ENCODE measurements at regions not wholly inside any gene's neighbourhood (a gene's known extent, or its start where the extent isn't known, plus 50 kb on each side); places are given as distances from the start of the nearest gene placed in this dataset.

DNA sequence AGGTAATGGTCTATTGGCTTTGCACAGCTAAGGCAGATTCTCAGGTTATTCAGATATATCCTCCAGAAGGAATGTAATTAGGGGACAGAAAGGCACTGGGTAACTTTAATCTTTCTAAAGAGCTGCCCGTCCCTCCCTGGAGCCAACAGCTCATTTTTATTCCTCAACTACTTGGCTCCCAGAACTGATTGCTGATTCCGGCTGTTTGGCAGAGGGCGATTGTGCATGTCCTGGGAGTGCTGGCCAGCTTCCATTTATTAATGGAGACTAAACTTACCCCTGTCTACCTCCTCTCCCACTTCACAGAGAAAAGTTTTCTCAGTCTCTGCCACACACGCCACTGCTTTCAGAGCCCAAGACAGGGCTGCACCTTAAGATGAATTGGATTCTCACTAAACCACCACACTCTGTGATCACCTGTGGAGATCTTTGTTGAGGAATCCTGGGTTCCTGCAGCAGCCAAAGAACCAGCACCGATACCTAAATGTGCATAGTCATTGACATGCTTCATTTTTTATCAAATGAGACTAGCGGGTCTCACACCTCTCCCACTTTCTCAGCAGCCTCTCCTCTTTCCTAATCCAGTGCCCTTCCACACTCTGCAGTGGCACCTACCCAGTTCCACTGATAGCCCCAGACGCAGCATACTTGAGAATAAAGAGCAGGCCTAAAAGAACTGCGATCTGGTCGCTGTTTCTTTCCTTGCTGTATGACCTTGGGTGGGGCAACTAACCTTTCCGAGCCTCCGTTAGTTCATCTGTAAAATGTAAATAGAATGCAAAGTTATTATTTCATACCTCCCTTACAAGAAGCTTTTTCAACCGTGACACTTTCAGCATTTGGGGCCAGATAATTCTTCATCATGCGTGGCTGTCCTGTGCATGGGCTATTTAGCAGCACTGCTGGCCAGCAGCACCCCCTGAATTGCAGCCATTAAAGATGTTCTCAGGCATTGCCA is 648.7 kb downstream of the UQCRFS1 start:
- Histone ChIP-seq H3K36me3 (no peaks in the 10 kb centered on the region), H3K9me3 (no peaks in the 10 kb centered on the region), H3K4me3 (no peak overlapping the region), H3K4me1 (no peaks in the 10 kb centered on the region), H3K27me3 (peaks cover 0 to 7% (median 0%) of the 10 kb centered on the region in 7 donors), H3K27ac (no peak overlapping the region)
- no peak for ATAC-seq
- TF ChIP-seq, protein P1, sequence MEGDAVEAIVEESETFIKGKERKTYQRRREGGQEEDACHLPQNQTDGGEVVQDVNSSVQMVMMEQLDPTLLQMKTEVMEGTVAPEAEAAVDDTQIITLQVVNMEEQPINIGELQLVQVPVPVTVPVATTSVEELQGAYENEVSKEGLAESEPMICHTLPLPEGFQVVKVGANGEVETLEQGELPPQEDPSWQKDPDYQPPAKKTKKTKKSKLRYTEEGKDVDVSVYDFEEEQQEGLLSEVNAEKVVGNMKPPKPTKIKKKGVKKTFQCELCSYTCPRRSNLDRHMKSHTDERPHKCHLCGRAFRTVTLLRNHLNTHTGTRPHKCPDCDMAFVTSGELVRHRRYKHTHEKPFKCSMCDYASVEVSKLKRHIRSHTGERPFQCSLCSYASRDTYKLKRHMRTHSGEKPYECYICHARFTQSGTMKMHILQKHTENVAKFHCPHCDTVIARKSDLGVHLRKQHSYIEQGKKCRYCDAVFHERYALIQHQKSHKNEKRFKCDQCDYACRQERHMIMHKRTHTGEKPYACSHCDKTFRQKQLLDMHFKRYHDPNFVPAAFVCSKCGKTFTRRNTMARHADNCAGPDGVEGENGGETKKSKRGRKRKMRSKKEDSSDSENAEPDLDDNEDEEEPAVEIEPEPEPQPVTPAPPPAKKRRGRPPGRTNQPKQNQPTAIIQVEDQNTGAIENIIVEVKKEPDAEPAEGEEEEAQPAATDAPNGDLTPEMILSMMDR (IDR thresholded peaks at IDR 0.05) = no peak
- intact Hi-C loops (cut with DNase I) = no loop called here
- DNase-seq = no peak
- WGBS, 2 donors = 82 to 84% methylated on average over 13 of the region's 13 CpGs

DNA sequence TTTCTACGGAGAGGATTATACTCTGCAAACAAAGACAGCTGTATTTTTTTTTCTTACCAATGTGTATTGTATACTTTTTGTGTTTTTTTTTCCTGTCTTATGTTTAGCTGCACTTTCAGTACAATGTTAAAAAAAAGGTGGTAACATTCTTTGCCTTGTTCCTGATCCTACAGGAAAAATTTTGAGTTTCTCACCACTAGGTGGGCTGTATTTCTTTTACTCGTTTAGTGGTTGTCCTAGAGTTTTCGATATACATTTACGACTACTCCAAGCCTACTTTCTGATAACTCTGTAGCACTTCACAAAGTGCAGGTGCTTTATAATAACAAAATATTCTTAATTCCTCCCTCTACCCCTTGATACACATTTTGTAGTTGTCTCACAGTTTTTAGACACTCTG is 652.2 kb downstream of the UQCRFS1 start:
- ATAC-seq = no peak
- H3K4me3 ChIP-seq = no peak overlapping the region
- TF ChIP-seq, protein P1 (IDR thresholded peaks at IDR 0.05) = no peak
- H3K36me3 ChIP-seq = no peaks in the 10 kb centered on the region
- H3K9me3 ChIP-seq = no peaks in the 10 kb centered on the region
- no peaks in the 10 kb centered on the region for H3K4me1 ChIP-seq
- whole genome bisulfite sequencing, 2 donors = 78 to 82% methylated on average over 4 of the region's 4 CpGs
- H3K27me3 ChIP-seq = peaks cover 0 to 7% (median 0%) of the 10 kb centered on the region in 7 donors
- H3K27ac ChIP-seq = no peak overlapping the region
- intact Hi-C loops (cut with DNase I) = no loop called here
- DNase-seq = no peak

DNA sequence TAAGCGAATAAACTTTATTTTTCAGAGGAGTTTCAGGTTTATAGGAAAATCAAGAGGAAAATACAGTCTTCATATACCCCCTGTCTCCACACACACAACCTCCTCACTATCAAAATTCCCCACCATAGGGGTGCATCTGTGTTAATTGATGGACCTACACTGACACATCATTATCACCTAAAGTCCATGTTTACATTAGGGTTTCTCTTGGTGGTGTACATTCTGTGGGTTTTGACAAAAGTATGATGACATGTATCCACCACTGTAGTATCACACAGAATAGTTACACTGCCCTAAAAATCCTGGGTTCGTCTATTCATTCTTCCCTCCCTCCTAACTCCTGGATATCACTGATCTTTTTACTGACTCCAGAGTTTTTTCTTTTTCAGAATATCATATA is 654.2 kb downstream of the UQCRFS1 start:
- H3K27ac ChIP-seq = no peak overlapping the region
- no peak overlapping the region for H3K4me3 ChIP-seq
- H3K36me3 ChIP-seq = no peaks in the 10 kb centered on the region
- 55 to 56% methylated on average over 2 of the region's 2 CpGs for WGBS, 2 donors
- H3K4me1 ChIP-seq = no peaks in the 10 kb centered on the region
- no peaks in the 10 kb centered on the region for H3K9me3 ChIP-seq
- ATAC-seq = no peak
- DNase-seq = no peak
- H3K27me3 ChIP-seq = peaks cover 0 to 7% (median 0%) of the 10 kb centered on the region in 7 donors
- intact Hi-C loops (cut with DNase I) = no loop called here
- TF ChIP-seq, protein P1 (IDR thresholded peaks at IDR 0.05) = no peak

DNA sequence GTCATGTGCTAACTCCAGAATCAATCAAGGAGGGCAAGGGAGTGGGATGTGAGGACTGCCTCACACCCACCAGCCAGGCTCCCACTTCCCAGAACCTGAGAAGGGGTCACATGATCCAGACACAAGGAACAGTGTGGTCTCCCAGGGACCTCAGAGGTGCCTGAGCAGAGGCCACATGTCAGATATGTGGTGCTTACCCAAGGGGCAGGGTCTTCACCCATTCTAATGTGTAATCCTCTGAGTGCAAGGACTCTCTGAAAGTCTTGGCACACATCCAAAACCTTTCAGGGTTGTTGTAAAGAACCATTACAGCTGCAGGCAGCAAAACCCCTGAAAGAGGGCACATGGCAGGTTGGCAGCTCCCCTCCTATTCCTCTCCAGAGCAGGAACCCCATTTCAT is 656.6 kb downstream of the UQCRFS1 start:
- TF ChIP-seq, protein P1 (IDR thresholded peaks at IDR 0.05) = no peak
- Histone ChIP-seq H3K9me3 (no peaks in the 10 kb centered on the region), H3K4me1 (no peaks in the 10 kb centered on the region), H3K4me3 (no peak overlapping the region), H3K36me3 (no peaks in the 10 kb centered on the region), H3K27me3 (no peaks in the 10 kb centered on the region), H3K27ac (no peak overlapping the region)
- DNase-seq (no peak), ATAC-seq (no peak)
- intact Hi-C loops (cut with DNase I) = no loop called here

All from heart right ventricle (tissue), 16 donors.